Upper lobe of left lung (tissue), 6 donors: ENCODE measurements at regions not wholly inside any gene's neighbourhood (a gene's known extent, or its start where the extent isn't known, plus 50 kb on each side); places are given as distances from the start of the nearest gene placed in this dataset.

Experiments
- ATAC-seq, 2 donors: fragments of 200-7000 bp; cut with Tn5 transposase; one replicate each; pipeline ENCODE4 v1.9.1; 2022; ENCODE audit warnings: mild to moderate bottlenecking in 2 of 2, moderate library complexity in 2 of 2; ENCODE audit not compliant: low FRiP score in 2 of 2
- DNase-seq, 2 donors: peaks; one replicate each; pipeline ENCODE4 v3.0.0-alpha.2; 2019 to 2020
- H3K27ac ChIP-seq, 4 donors: fragments of 200-600 bp; sonication (generic); one replicate each; pipeline ENCODE4 v1.5.1; 2016 to 2019
- H3K27me3 ChIP-seq, 4 donors: fragments of 200-600 bp; sonication (generic); one replicate each; pipeline ENCODE4 v1.5.1; 2017 to 2019
- H3K36me3 ChIP-seq, 4 donors: fragments of 200-600 bp; sonication (generic); one replicate each; pipeline ENCODE4 v1.5.1; 2016 to 2019
- H3K4me1 ChIP-seq, 4 donors: fragments of 200-600 bp; sonication (generic); one replicate each; pipeline ENCODE4 v1.5.1; 2018 to 2019
- H3K4me3 ChIP-seq, 4 donors: fragments of 200-600 bp; sonication (generic); one replicate each; pipeline ENCODE4 v1.5.1; 2017 to 2019; ENCODE audit warnings: mild to moderate bottlenecking in 2 of 4, moderate library complexity in 1 of 4
- H3K9me3 ChIP-seq, 4 donors: fragments of 200-600 bp; sonication (generic); one replicate each; pipeline ENCODE4 v1.5.1; 2018 to 2019
- CTCF ChIP-seq, 6 experiments: fragments of 450-650 bp in 4 of 6; fragments of 200-600 bp in 2 of 6; sonication (generic) in 2 of 6; IDR thresholded peaks; one replicate each; pipeline ENCODE4 v1.5.1; 2016 to 2019; ENCODE audit warnings: antibody characterized with exemption in 6 of 6
- EP300 ChIP-seq, 4 donors: sonication (generic); formaldehyde crosslinking; IDR thresholded peaks; one replicate each; pipeline ENCODE4 v1.5.1; 2017; ENCODE audit warnings: antibody characterized with exemption in 4 of 4, control low read depth in 2 of 4
- POLR2A ChIP-seq, 4 donors: fragments of 450-650 bp; IDR thresholded peaks; one replicate each; pipeline ENCODE4 v1.5.1; 2016 to 2017; ENCODE audit warnings: antibody characterized with exemption in 4 of 4, mild to moderate bottlenecking in 2 of 4
- POLR2AphosphoS5 ChIP-seq, 2 donors: sonication (generic); formaldehyde crosslinking; IDR thresholded peaks; one replicate each; pipeline ENCODE4 v1.5.1; 2017; ENCODE audit warnings: antibody characterized with exemption in 2 of 2
- WGBS, 2 donors: methylation state at CpG; one replicate each; pipeline ENCODE4 v1.1.5; 2017 to 2018; 5-methylcytosine and 5-hydroxymethylcytosine counted together
- donor health status: DM: no; HTN: no; CAD: no; lungs with moderate emphysema.
- donor health status: DM: no; HTN: yes; CAD: no; lungs with severe emphysema.

GRCh38 chr16:75854152-75854551, 127.9 kb upstream of the CPHXL start:
- TF ChIP-seq EP300 (IDR thresholded peaks at IDR 0.05) (no peak), POLR2AphosphoS5 (IDR thresholded peaks at IDR 0.05) (no peak), POLR2A (IDR thresholded peaks at IDR 0.05) (no peak), CTCF (IDR thresholded peaks at IDR 0.05) (no peak)
- no peak overlapping the region for H3K27ac ChIP-seq
- H3K27me3 ChIP-seq = no peaks in the 10 kb centered on the region
- DNase-seq (no peak), ATAC-seq (no peak)
- no peaks in the 10 kb centered on the region for H3K36me3 ChIP-seq
- H3K9me3 ChIP-seq = no peaks in the 10 kb centered on the region
- no peak overlapping the region for H3K4me3 ChIP-seq
- 13 to 16% methylated on average over 4 of the region's 4 CpGs for WGBS, 2 donors
- no peaks in the 10 kb centered on the region for H3K4me1 ChIP-seq

- ATAC-seq (peak in 1 of 2 donors; percentile 55), DNase-seq (no peak)
- H3K27me3 ChIP-seq = no peaks in the 10 kb centered on the region
- H3K9me3 ChIP-seq = no peaks in the 10 kb centered on the region
- H3K4me3 ChIP-seq = no peak overlapping the region
- no peaks in the 10 kb centered on the region for H3K4me1 ChIP-seq
- no peaks in the 10 kb centered on the region for H3K36me3 ChIP-seq
- 31 to 34% methylated on average over 14 of the region's 14 CpGs for WGBS, 2 donors
- no peak for TF ChIP-seq EP300 (IDR thresholded peaks at IDR 0.05)
- TF ChIP-seq POLR2AphosphoS5 (IDR thresholded peaks at IDR 0.05) = no peak
- TF ChIP-seq CTCF (IDR thresholded peaks at IDR 0.05) = no peak
- no peak for TF ChIP-seq POLR2A (IDR thresholded peaks at IDR 0.05)
- no peak overlapping the region for H3K27ac ChIP-seq
Observed at GRCh38 chr16:75860326-75861053, 134.2 kb upstream of the CPHXL start.

DNA sequence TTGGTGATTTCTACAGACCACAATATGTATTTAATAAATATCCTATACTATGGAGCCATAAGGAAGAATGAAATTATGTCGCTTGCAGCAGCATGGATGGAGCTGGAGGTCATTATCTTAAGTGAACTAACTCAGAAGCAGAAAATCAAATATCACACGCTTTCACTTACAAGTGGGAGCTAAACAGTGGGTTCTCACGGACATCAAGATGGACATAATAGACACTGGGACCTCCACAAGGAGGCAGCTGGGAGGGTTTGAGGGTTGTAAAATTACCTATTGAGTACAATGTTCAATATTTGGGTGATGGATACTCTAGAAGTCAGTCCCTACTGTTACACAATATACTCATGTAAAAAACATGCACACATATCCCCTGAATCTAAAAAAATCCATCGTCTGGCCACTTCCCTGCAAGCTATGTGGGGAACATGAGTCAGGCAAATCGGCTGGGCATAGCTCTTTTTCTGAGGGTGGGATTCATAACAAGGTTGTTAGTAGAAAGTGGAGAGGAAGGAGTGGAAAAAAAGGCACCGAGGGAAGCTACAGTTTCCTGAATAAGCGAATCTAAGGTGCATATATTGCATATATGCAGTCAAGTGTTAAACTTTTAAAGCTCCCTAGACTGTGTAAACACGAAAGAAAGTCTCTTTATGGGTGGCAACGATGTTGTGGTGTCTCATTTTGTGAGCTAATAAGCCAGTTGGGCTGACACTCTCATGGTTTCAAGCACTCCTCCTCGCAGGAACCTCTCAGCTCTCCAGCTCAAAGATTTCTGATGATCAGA, 135.2 kb upstream of the CPHXL start:
- DNase-seq (no peak), ATAC-seq (no peak)
- 47 to 56% methylated on average over 9 to 10 of the region's 10 CpGs for WGBS, 2 donors

GRCh38 chr16:75862098-75862386, 135.8 kb upstream of the CPHXL start:
- TF ChIP-seq POLR2AphosphoS5 (IDR thresholded peaks at IDR 0.05) = no peak
- TF ChIP-seq CTCF (IDR thresholded peaks at IDR 0.05) = no peak
- TF ChIP-seq EP300 (IDR thresholded peaks at IDR 0.05) = no peak
- no peak for TF ChIP-seq POLR2A (IDR thresholded peaks at IDR 0.05)

More for the DNA sequence above, 135.2 kb upstream of the CPHXL start:
- H3K4me3 ChIP-seq = no peak overlapping the region
- H3K4me1 ChIP-seq = no peaks in the 10 kb centered on the region
- TF ChIP-seq POLR2A (IDR thresholded peaks at IDR 0.05) (no peak), POLR2AphosphoS5 (IDR thresholded peaks at IDR 0.05) (no peak), EP300 (IDR thresholded peaks at IDR 0.05) (no peak)
- no peaks in the 10 kb centered on the region for H3K9me3 ChIP-seq
- H3K27me3 ChIP-seq = no peaks in the 10 kb centered on the region
- no peaks in the 10 kb centered on the region for H3K36me3 ChIP-seq
- H3K27ac ChIP-seq = no peak overlapping the region

GRCh38 chr16:75864243-75864642, 138.0 kb upstream of the CPHXL start:
- no peak for TF ChIP-seq EP300 (IDR thresholded peaks at IDR 0.05)
- TF ChIP-seq CTCF (IDR thresholded peaks at IDR 0.05) = no peak
- TF ChIP-seq POLR2A (IDR thresholded peaks at IDR 0.05) = no peak
- no peak for TF ChIP-seq POLR2AphosphoS5 (IDR thresholded peaks at IDR 0.05)
- ATAC-seq (no peak), DNase-seq (no peak)
- no peaks in the 10 kb centered on the region for H3K4me1 ChIP-seq
- H3K27me3 ChIP-seq = no peaks in the 10 kb centered on the region
- H3K36me3 ChIP-seq = no peaks in the 10 kb centered on the region
- no peaks in the 10 kb centered on the region for H3K9me3 ChIP-seq
- no peak overlapping the region for H3K4me3 ChIP-seq
- no peak overlapping the region for H3K27ac ChIP-seq
- WGBS, 2 donors = 67 to 93% methylated on average over 1 of the region's 1 CpG

More at GRCh38 chr16:75862098-75862386, 135.8 kb upstream of the CPHXL start:
- DNase-seq (no peak), ATAC-seq (no peak)
- Histone ChIP-seq H3K36me3 (no peaks in the 10 kb centered on the region), H3K4me1 (no peaks in the 10 kb centered on the region), H3K27ac (no peak overlapping the region), H3K4me3 (no peak overlapping the region), H3K9me3 (no peaks in the 10 kb centered on the region), H3K27me3 (no peaks in the 10 kb centered on the region)
- WGBS, 2 donors = 49 to 66% methylated on average over 8 of the region's 8 CpGs
